ENCODE measurements at regions not wholly inside any gene's neighbourhood (a gene's known extent, or its start where the extent isn't known, plus 50 kb on each side); places are given as distances from the start of the nearest gene placed in this dataset.

DNA sequence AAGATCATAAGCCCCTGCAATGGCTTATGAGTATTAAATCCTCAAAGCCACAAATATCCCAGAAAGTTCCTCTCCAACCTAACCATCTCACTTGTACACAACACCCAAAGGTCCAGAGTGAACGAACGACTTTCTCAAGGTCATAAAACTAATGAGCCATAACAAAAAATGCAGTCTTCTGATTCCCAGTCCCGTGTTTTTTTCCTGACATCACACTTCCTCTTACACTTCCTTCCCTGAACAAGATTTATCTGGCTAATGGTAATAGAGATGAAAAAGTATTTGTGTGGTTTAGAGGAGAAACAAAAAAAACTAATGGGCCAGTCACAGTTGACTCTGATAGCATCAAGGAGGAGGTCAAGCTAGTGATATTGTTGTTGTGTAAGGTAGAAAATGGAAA, 99.5 kb upstream of the KLHL13 start:
- no peak for DNase-seq
- Histone ChIP-seq H3K27ac (ENCODE audit: low read depth, low read length) (no peak overlapping the region), H3K9me3 (ENCODE audit: control insufficient read depth in 1 of 2, low read length in 2 of 2) (no peaks in the 10 kb centered on the region), H3K4me1 (ENCODE audit: insufficient read depth, low read length) (no peaks in the 10 kb centered on the region), H3K4me3 (ENCODE audit: low read length in 2 of 2) (no peak overlapping the region), H3K27me3 (ENCODE audit: insufficient read depth, low read length) (no peaks in the 10 kb centered on the region), H3K36me3 (ENCODE audit: insufficient read depth, low read length) (no peaks in the 10 kb centered on the region)
- H3K27ac Mint-ChIP-seq, result no peak overlapping the region
- POLR2A ChIA-PET (ENCODE audit: partially characterized antibody), result no interaction called here
- peaks cover 0 to 3% of the 10 kb centered on the region in 2 donors for H3K27me3 Mint-ChIP-seq
- intact Hi-C loops (cut with micrococcal nuclease), result no loop called here
- CTCF ChIA-PET (ENCODE audit: partially characterized antibody), result no interaction called here
- no peaks in the 10 kb centered on the region for H3K4me1 Mint-ChIP-seq
- no peaks in the 10 kb centered on the region for H3K36me3 Mint-ChIP-seq
- H3K4me3 Mint-ChIP-seq, result no peak overlapping the region
- no peaks in the 10 kb centered on the region for H3K9me3 Mint-ChIP-seq

DNA sequence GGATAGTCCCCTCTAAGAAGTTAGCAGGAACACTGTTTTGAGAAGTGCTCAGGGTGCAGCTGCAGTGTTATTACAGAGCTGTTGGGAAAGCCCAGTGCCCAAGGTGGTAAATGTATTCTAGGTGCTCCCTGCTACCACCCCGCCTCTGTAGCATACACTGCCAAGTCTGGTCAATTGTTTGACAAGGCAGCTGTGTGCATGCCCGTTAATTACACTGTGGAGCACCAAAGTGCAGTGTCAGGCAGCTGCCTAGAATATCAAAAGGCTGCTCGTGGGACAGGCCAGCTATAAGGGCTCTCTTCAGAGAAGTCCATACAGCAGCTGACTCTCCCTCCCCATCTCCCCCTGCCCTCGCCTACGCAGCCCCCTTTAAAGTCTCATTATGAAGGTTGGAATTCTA, 99.9 kb upstream of the KLHL13 start:
- Mint-ChIP-seq H3K4me3 (no peak overlapping the region), H3K36me3 (no peaks in the 10 kb centered on the region), H3K27ac (no peak overlapping the region), H3K27me3 (peaks cover 0 to 3% of the 10 kb centered on the region in 2 donors), H3K4me1 (no peaks in the 10 kb centered on the region), H3K9me3 (no peaks in the 10 kb centered on the region)
- DNase-seq, result no peak
- H3K4me1 ChIP-seq (ENCODE audit: insufficient read depth, low read length), result no peaks in the 10 kb centered on the region
- no peak overlapping the region for H3K4me3 ChIP-seq (ENCODE audit: low read length in 2 of 2)
- no peaks in the 10 kb centered on the region for H3K27me3 ChIP-seq (ENCODE audit: insufficient read depth, low read length)
- H3K27ac ChIP-seq (ENCODE audit: low read depth, low read length), result no peak overlapping the region
- H3K36me3 ChIP-seq (ENCODE audit: insufficient read depth, low read length), result no peaks in the 10 kb centered on the region
- H3K9me3 ChIP-seq (ENCODE audit: control insufficient read depth in 1 of 2, low read length in 2 of 2), result no peaks in the 10 kb centered on the region
- intact Hi-C loops (cut with micrococcal nuclease), result no loop called here
- CTCF ChIA-PET (ENCODE audit: partially characterized antibody), result no interaction called here
- POLR2A ChIA-PET (ENCODE audit: partially characterized antibody), result no interaction called here

DNA sequence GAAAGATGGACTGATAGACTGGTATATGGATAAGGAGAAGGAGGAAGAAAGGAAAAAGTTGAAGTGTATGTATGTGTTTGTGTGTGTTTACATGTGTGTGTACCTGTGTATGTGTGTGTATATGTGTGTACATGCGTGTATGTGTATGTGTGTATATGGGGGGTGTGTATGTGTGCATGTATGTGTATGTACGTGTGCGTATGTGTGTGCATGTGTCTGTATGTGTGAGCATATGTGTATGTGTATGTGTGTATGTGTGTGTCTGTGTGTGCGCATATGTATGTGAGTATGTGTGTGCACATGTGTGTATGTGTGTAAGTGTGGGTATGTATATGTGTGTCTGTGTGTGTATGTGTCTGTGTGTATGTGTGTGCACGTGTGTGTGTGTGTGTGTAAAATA, 101.5 kb upstream of the KLHL13 start:
- POLR2A ChIA-PET (ENCODE audit: partially characterized antibody), result no interaction called here
- Histone ChIP-seq H3K27me3 (ENCODE audit: insufficient read depth, low read length) (no peaks in the 10 kb centered on the region), H3K4me3 (ENCODE audit: low read length in 2 of 2) (no peak overlapping the region), H3K4me1 (ENCODE audit: insufficient read depth, low read length) (no peaks in the 10 kb centered on the region), H3K9me3 (ENCODE audit: control insufficient read depth in 1 of 2, low read length in 2 of 2) (no peaks in the 10 kb centered on the region), H3K36me3 (ENCODE audit: insufficient read depth, low read length) (no peaks in the 10 kb centered on the region), H3K27ac (ENCODE audit: low read depth, low read length) (no peak overlapping the region)
- Mint-ChIP-seq H3K27me3 (peaks cover 0 to 3% of the 10 kb centered on the region in 2 donors), H3K4me3 (no peak overlapping the region), H3K4me1 (no peaks in the 10 kb centered on the region), H3K36me3 (no peaks in the 10 kb centered on the region), H3K9me3 (no peaks in the 10 kb centered on the region), H3K27ac (no peak overlapping the region)
- CTCF ChIA-PET (ENCODE audit: partially characterized antibody), result no interaction called here
- intact Hi-C loops (cut with micrococcal nuclease), result no loop called here
- DNase-seq, result no peak

DNA sequence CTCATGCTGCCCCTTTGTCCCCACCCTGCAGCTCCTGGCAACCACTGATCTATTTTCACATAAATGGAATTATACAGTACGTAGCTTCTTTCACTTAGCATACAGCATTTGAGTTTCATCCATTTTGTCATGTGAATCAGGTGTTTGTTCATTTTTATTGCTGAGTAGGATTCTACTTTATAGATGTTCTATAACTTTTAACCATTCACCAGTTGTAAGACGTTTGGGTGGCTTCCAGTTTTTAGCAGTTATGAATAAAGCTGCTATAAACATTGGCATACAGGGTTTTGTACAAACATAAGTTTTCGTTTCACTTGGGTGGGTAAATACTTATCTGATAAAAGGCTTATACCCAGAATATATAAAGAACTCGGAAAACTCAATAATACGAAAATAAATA, 102.3 kb upstream of the KLHL13 start:
- Histone ChIP-seq H3K27ac (ENCODE audit: low read depth, low read length) (no peak overlapping the region), H3K9me3 (ENCODE audit: control insufficient read depth in 1 of 2, low read length in 2 of 2) (no peaks in the 10 kb centered on the region), H3K36me3 (ENCODE audit: insufficient read depth, low read length) (no peaks in the 10 kb centered on the region), H3K4me1 (ENCODE audit: insufficient read depth, low read length) (no peaks in the 10 kb centered on the region), H3K4me3 (ENCODE audit: low read length in 2 of 2) (no peak overlapping the region), H3K27me3 (ENCODE audit: insufficient read depth, low read length) (no peaks in the 10 kb centered on the region)
- Mint-ChIP-seq H3K4me1 (no peaks in the 10 kb centered on the region), H3K27me3 (peaks cover 0 to 3% of the 10 kb centered on the region in 2 donors), H3K36me3 (no peaks in the 10 kb centered on the region), H3K27ac (no peak overlapping the region), H3K9me3 (no peaks in the 10 kb centered on the region), H3K4me3 (no peak overlapping the region)
- CTCF ChIA-PET (ENCODE audit: partially characterized antibody), result no interaction called here
- no peak for DNase-seq
- intact Hi-C loops (cut with micrococcal nuclease), result no loop called here
- POLR2A ChIA-PET (ENCODE audit: partially characterized antibody), result no interaction called here

DNA sequence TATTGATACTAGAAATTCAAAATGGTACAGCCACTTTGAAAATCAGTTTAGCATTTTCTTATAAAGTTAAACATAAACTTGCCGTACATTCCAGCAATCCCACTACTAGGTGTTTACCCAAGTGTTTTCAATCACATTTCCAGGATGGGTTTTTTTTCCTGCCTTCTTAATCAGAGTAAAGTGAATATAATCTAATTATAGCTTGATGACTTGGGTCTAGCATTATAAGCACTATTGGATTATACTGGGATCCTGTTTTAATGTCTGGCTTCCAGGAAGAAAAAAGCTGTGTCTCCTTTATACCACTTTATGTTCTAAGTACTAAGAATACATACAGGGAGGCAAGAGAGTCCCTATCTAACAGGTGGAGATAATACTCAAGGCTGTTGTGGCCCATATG, 103.3 kb upstream of the KLHL13 start:
- no peaks in the 10 kb centered on the region for H3K27me3 ChIP-seq (ENCODE audit: insufficient read depth, low read length)
- Mint-ChIP-seq H3K4me1 (no peaks in the 10 kb centered on the region), H3K36me3 (no peaks in the 10 kb centered on the region), H3K9me3 (no peaks in the 10 kb centered on the region), H3K27ac (no peak overlapping the region), H3K4me3 (no peak overlapping the region), H3K27me3 (peaks cover 0 to 3% of the 10 kb centered on the region in 2 donors)
- H3K4me3 ChIP-seq (ENCODE audit: low read length in 2 of 2), result no peak overlapping the region
- H3K27ac ChIP-seq (ENCODE audit: low read depth, low read length), result no peak overlapping the region
- ChIA-PET POLR2A (ENCODE audit: partially characterized antibody) (no interaction called here), CTCF (ENCODE audit: partially characterized antibody) (no interaction called here)
- H3K9me3 ChIP-seq (ENCODE audit: control insufficient read depth in 1 of 2, low read length in 2 of 2), result no peaks in the 10 kb centered on the region
- no peaks in the 10 kb centered on the region for H3K4me1 ChIP-seq (ENCODE audit: insufficient read depth, low read length)
- H3K36me3 ChIP-seq (ENCODE audit: insufficient read depth, low read length), result no peaks in the 10 kb centered on the region
- no peak for DNase-seq
- intact Hi-C loops (cut with micrococcal nuclease), result no loop called here

DNA sequence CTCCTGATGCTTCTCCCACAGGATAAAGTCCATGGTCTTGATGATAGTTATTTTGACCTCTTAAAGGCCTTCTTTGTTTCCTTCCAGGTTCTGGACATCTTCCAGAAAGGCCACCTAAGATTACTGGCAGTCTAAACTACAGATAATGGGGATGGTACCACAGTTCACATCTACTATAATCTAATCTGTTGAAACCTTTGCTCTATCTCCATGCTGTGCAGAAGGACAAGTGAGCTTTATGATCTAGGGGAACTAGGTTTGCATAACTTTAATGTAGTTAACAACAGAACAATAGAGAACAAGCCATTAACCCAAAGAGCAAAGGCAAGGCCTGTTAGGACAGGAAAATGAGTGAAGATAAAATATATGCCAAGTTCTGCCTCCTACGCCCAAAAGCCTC, 103.9 kb upstream of the KLHL13 start:
- H3K4me3 Mint-ChIP-seq, result no peak overlapping the region
- no peaks in the 10 kb centered on the region for H3K9me3 Mint-ChIP-seq
- no peak for DNase-seq
- Histone ChIP-seq H3K36me3 (ENCODE audit: insufficient read depth, low read length) (no peaks in the 10 kb centered on the region), H3K9me3 (ENCODE audit: control insufficient read depth in 1 of 2, low read length in 2 of 2) (no peaks in the 10 kb centered on the region), H3K27ac (ENCODE audit: low read depth, low read length) (no peak overlapping the region), H3K4me1 (ENCODE audit: insufficient read depth, low read length) (no peaks in the 10 kb centered on the region), H3K4me3 (ENCODE audit: low read length in 2 of 2) (no peak overlapping the region), H3K27me3 (ENCODE audit: insufficient read depth, low read length) (no peaks in the 10 kb centered on the region)
- H3K27ac Mint-ChIP-seq, result no peak overlapping the region
- no peaks in the 10 kb centered on the region for H3K36me3 Mint-ChIP-seq
- no peaks in the 10 kb centered on the region for H3K4me1 Mint-ChIP-seq
- POLR2A ChIA-PET (ENCODE audit: partially characterized antibody), result no interaction called here
- CTCF ChIA-PET (ENCODE audit: partially characterized antibody), result no interaction called here
- peaks cover 0 to 3% of the 10 kb centered on the region in 2 donors for H3K27me3 Mint-ChIP-seq
- intact Hi-C loops (cut with micrococcal nuclease), result no loop called here

DNA sequence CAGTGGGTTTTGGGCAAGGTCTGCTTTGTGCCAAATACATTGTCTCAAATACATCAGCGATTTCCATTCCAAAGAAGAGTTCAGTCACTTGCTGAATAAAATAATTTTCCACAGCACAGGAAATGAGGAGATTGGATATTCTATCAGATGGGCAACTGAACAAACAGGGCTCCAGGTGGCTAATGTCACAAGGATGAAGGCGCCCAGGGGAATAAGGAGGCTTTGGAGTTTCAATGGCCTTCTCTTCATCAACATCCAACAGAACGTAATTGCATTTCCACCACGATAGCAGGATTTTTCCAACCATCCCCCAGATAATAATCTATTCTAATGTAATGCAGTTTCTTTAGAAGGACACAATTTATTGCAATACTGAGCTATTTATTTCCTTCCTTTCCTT, 104.7 kb upstream of the KLHL13 start:
- ChIA-PET POLR2A (ENCODE audit: partially characterized antibody) (no interaction called here), CTCF (ENCODE audit: partially characterized antibody) (no interaction called here)
- Mint-ChIP-seq H3K4me1 (no peaks in the 10 kb centered on the region), H3K4me3 (no peak overlapping the region), H3K9me3 (no peaks in the 10 kb centered on the region), H3K36me3 (no peaks in the 10 kb centered on the region), H3K27me3 (peaks cover 0 to 3% of the 10 kb centered on the region in 2 donors), H3K27ac (no peak overlapping the region)
- Histone ChIP-seq H3K4me1 (ENCODE audit: insufficient read depth, low read length) (no peaks in the 10 kb centered on the region), H3K9me3 (ENCODE audit: control insufficient read depth in 1 of 2, low read length in 2 of 2) (no peaks in the 10 kb centered on the region), H3K27ac (ENCODE audit: low read depth, low read length) (no peak overlapping the region), H3K36me3 (ENCODE audit: insufficient read depth, low read length) (no peaks in the 10 kb centered on the region), H3K4me3 (ENCODE audit: low read length in 2 of 2) (no peak overlapping the region), H3K27me3 (ENCODE audit: insufficient read depth, low read length) (no peaks in the 10 kb centered on the region)
- no peak for DNase-seq
- intact Hi-C loops (cut with micrococcal nuclease), result no loop called here

DNA sequence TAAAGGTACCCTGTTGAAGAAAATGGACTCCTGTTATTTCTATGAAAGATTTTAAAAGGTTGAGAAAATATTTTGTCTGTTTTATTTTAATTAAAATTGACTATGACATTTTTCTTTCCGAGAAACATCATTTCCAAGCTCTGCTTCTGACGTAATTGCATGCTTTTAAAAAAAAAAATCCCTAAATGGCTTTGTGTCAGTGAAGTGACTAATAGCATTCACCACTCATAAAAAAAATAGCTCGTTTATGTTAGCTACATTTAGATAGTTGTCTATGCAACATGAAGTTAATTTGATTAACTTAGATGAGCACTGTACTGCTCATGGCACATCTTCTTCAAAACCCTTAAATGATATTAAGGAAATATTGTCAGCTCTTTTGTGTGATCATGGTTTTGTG, 105.1 kb upstream of the KLHL13 start:
- Mint-ChIP-seq H3K4me1 (no peaks in the 10 kb centered on the region), H3K4me3 (no peak overlapping the region), H3K27ac (no peak overlapping the region), H3K9me3 (no peaks in the 10 kb centered on the region), H3K27me3 (peaks cover 0 to 3% of the 10 kb centered on the region in 2 donors), H3K36me3 (no peaks in the 10 kb centered on the region)
- Histone ChIP-seq H3K4me1 (ENCODE audit: insufficient read depth, low read length) (no peaks in the 10 kb centered on the region), H3K4me3 (ENCODE audit: low read length in 2 of 2) (no peak overlapping the region), H3K36me3 (ENCODE audit: insufficient read depth, low read length) (no peaks in the 10 kb centered on the region), H3K9me3 (ENCODE audit: control insufficient read depth in 1 of 2, low read length in 2 of 2) (no peaks in the 10 kb centered on the region), H3K27me3 (ENCODE audit: insufficient read depth, low read length) (no peaks in the 10 kb centered on the region), H3K27ac (ENCODE audit: low read depth, low read length) (no peak overlapping the region)
- ChIA-PET POLR2A (ENCODE audit: partially characterized antibody) (no interaction called here), CTCF (ENCODE audit: partially characterized antibody) (no interaction called here)
- intact Hi-C loops (cut with micrococcal nuclease), result no loop called here
- DNase-seq, result no peak
